H9 (cell line): ENCODE measurements at regions not wholly inside any gene's neighbourhood (a gene's known extent, or its start where the extent isn't known, plus 50 kb on each side); places are given as distances from the start of the nearest gene placed in this dataset.

ENCODE experiments used
- DNase-seq: peaks from one replicate; pipeline ENCODE4 v3.0.0-alpha.2; 2017
- H2AFZ ChIP-seq: one replicate; pipeline ENCODE4 v1.6.1; 2013; ENCODE audit warnings: mild to moderate bottlenecking, low read length, control low read depth, moderate library complexity
- H2AK5ac ChIP-seq: 2 replicates; pipeline ENCODE4 v1.6.1; 2013; ENCODE audit warnings: low read length, control low read depth, mixed read lengths; ENCODE audit not compliant: insufficient read length
- H2BK120ac ChIP-seq: one replicate; pipeline ENCODE4 v1.6.1; 2013; ENCODE audit warnings: low read depth, mild to moderate bottlenecking, low read length, control low read depth, inconsistent platforms; ENCODE audit not compliant: poor library complexity, severe bottlenecking
- H2BK12ac ChIP-seq: 2 replicates; pipeline ENCODE4 v1.6.1; 2013; ENCODE audit warnings: low read length, control low read depth, mixed read lengths, low read depth; ENCODE audit not compliant: insufficient read length
- H2BK15ac ChIP-seq: 2 replicates; pipeline ENCODE4 v1.6.1; 2013; ENCODE audit warnings: low read depth, low read length, control low read depth
- H2BK20ac ChIP-seq: one replicate; pipeline ENCODE4 v1.6.1; 2013; ENCODE audit warnings: low read depth, mild to moderate bottlenecking, low read length, control low read depth, inconsistent platforms; ENCODE audit not compliant: poor library complexity, severe bottlenecking
- H2BK5ac ChIP-seq: 2 replicates; pipeline ENCODE4 v1.6.1; 2013; ENCODE audit warnings: low read length, control low read depth, mixed read lengths; ENCODE audit not compliant: insufficient read length
- H3K14ac ChIP-seq: 2 replicates; pipeline ENCODE4 v1.6.1; 2013; ENCODE audit warnings: low read length, control low read depth; ENCODE audit not compliant: insufficient read depth
- H3K18ac ChIP-seq: 2 replicates; pipeline ENCODE4 v1.6.1; 2013; ENCODE audit warnings: low read depth, mild to moderate bottlenecking, mixed read lengths, low read length, control low read depth; ENCODE audit not compliant: insufficient read length
- H3K23ac ChIP-seq: 2 replicates; pipeline ENCODE4 v1.6.1; 2013; ENCODE audit warnings: low read length, control low read depth, mixed read lengths, low read depth; ENCODE audit not compliant: insufficient read length
- H3K23me2 ChIP-seq: 2 replicates; pipeline ENCODE4 v1.6.1; 2013; ENCODE audit warnings: low read depth, mild to moderate bottlenecking, mixed read lengths, low read length, control low read depth; ENCODE audit not compliant: insufficient read length, poor library complexity, severe bottlenecking
- H3K27ac ChIP-seq: 2 replicates; pipeline ENCODE4 v1.5.1; 2013; ENCODE audit warnings: low read length, control low read depth, mixed read lengths, low read depth; ENCODE audit not compliant: insufficient read length
- H3K27me3 ChIP-seq: 2 replicates; pipeline ENCODE4 v1.6.1; 2013; ENCODE audit warnings: low read length, control low read depth, inconsistent platforms; ENCODE audit not compliant: insufficient read depth
- H3K4ac ChIP-seq: 2 replicates; pipeline ENCODE4 v1.6.1; 2013; ENCODE audit warnings: low read depth, mild to moderate bottlenecking, control low read depth, inconsistent platforms, low read length, moderate library complexity
- H3K4me1 ChIP-seq: 2 replicates; pipeline ENCODE4 v1.6.1; 2013; ENCODE audit warnings: low read length, control low read depth, inconsistent platforms; ENCODE audit not compliant: insufficient read depth
- H3K4me2 ChIP-seq: 2 replicates; pipeline ENCODE4 v1.6.1; 2013; ENCODE audit warnings: low read length, control low read depth, mixed read lengths; ENCODE audit not compliant: insufficient read length, insufficient read depth
- H3K56ac ChIP-seq: 2 replicates; pipeline ENCODE4 v1.6.1; 2013; ENCODE audit warnings: low read depth, mild to moderate bottlenecking, mixed read lengths, low read length, control low read depth; ENCODE audit not compliant: insufficient read length
- H3K79me1 ChIP-seq: 2 replicates; pipeline ENCODE4 v1.6.1; 2013; ENCODE audit warnings: low read depth, mild to moderate bottlenecking, moderate library complexity, low read length, control low read depth, inconsistent platforms; ENCODE audit not compliant: insufficient read depth, poor library complexity, severe bottlenecking
- H3K79me2 ChIP-seq: 2 replicates; pipeline ENCODE4 v1.6.1; 2013; ENCODE audit warnings: low read length, control low read depth, inconsistent platforms; ENCODE audit not compliant: insufficient read depth
- H3K9ac ChIP-seq: 2 replicates; pipeline ENCODE4 v1.6.1; 2013; ENCODE audit warnings: low read length, control low read depth, mixed read lengths; ENCODE audit not compliant: insufficient read length; ENCODE audit errors: extremely low read depth
- H3K9me3 ChIP-seq: one replicate; pipeline ENCODE4 v1.6.1; 2013; ENCODE audit warnings: low read depth, low read length, inconsistent platforms; ENCODE audit not compliant: control insufficient read depth
- H3T11ph ChIP-seq: one replicate; pipeline ENCODE4 v1.6.1; 2013; ENCODE audit warnings: mild to moderate bottlenecking, low read length, control low read depth, inconsistent platforms
- H4K20me1 ChIP-seq: one replicate; pipeline ENCODE4 v1.6.1; 2013; ENCODE audit not compliant: control insufficient read depth, insufficient read length, insufficient read depth
- H4K5ac ChIP-seq: 2 replicates; pipeline ENCODE4 v1.6.1; 2013; ENCODE audit warnings: low read depth, mild to moderate bottlenecking, mixed read lengths, low read length, control low read depth; ENCODE audit not compliant: insufficient read length
- H4K8ac ChIP-seq: replicated peaks from 2 replicates; pipeline ENCODE4 v1.6.1; 2013; ENCODE audit warnings: low read length, control low read depth, mixed read lengths, low read depth; ENCODE audit not compliant: insufficient read length
- H4K91ac ChIP-seq: 2 replicates; pipeline ENCODE4 v1.6.1; 2013; ENCODE audit warnings: low read depth, mild to moderate bottlenecking, moderate library complexity, mixed read lengths, low read length, control low read depth; ENCODE audit not compliant: insufficient read length
- H3K27ac Mint-ChIP-seq, 3 experiments: 2 replicates in 2 of 3; 3 replicates in 1 of 3; pipeline ENCODE4 v1.8.0; 2020 to 2021; ENCODE audit warnings: mixed read lengths in 3 of 3, mild to moderate bottlenecking in 1 of 3, moderate library complexity in 1 of 3
- H3K27me3 Mint-ChIP-seq: 2 replicates; pipeline ENCODE4 v1.8.0; 2021; ENCODE audit warnings: low read depth, mild to moderate bottlenecking, moderate library complexity, mixed read lengths
- H3K36me3 Mint-ChIP-seq, 3 experiments: 2 replicates in 2 of 3; 3 replicates in 1 of 3; pipeline ENCODE4 v1.8.0; 2020 to 2021; ENCODE audit warnings: low read depth in 3 of 3, mixed read lengths in 3 of 3; ENCODE audit not compliant: insufficient read depth in 1 of 3
- H3K4me1 Mint-ChIP-seq, 2 experiments: 2 replicates each; pipeline ENCODE4 v1.8.0; 2020; ENCODE audit warnings: mixed read lengths in 2 of 2
- H3K4me3 Mint-ChIP-seq, 2 experiments: 2 replicates in 1 of 2; 3 replicates in 1 of 2; pipeline ENCODE4 v1.8.0; 2020 to 2021; ENCODE audit warnings: mild to moderate bottlenecking in 2 of 2, mixed read lengths in 2 of 2, moderate library complexity in 1 of 2
- H3K9me3 Mint-ChIP-seq, 2 experiments: 2 replicates in 1 of 2; 3 replicates in 1 of 2; pipeline ENCODE4 v1.8.0; 2020; ENCODE audit warnings: mild to moderate bottlenecking in 2 of 2, mixed read lengths in 2 of 2, moderate library complexity in 1 of 2
- CTCF ChIP-seq: fragments of 200-600 bp; sonication (generic); conservative IDR thresholded peaks from 3 replicates; pipeline ENCODE4 v1.8.0; 2021; ENCODE audit warnings: antibody characterized with exemption, mild to moderate bottlenecking
- WGBS: extraction: QIAGEN DNeasy Blood & Tissue Kit; methylation state at CpG from one replicate; pipeline ENCODE4 v1.1.7; 2013; ENCODE audit warnings: missing lambda C conversion rate, low lambda C conversion rate, mixed read lengths; ENCODE audit not compliant: insufficient read length; ENCODE audit errors: extremely low coverage; 5-methylcytosine and 5-hydroxymethylcytosine counted together

DNA sequence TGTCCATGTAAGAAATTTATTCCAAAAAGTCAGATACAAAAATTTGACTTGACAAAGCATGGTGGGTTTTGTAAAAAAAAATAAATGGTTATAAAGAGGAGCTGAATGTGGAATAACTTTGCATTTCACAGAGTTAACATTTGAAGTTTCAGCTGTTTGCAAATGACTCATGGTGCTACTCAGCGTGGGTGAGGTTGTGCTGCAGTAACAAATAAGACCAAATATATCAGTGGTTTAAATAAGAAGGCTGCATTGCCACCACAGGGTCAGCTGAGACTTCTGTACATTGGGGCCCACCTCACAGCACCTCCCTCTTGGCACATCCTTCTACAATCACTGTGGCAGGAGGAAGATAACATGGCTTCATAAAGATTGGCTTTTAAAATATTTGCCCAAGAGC lies 272.5 kb upstream of the SULF2 start:
- Mint-ChIP-seq H3K4me1 (0 out of 4 replicates have a peak, but pooled peaks cover 0 to 2% of the 10 kb centered on the region in 2 experiments), H3K9me3 (peaks cover 30 to 33% of the 10 kb centered on the region in 2 experiments), H3K36me3 (peaks cover 0 to 19% (median 8%) of the 10 kb centered on the region in 3 experiments; a peak in 5 of 7 replicates), H3K4me3 (no peak overlapping the region), H3K27ac (no peak overlapping the region), H3K27me3 (no peaks in the 10 kb centered on the region)
- no peak overlapping the region for H2BK20ac ChIP-seq
- H2BK120ac ChIP-seq = no peak overlapping the region
- H4K8ac ChIP-seq = no peak overlapping the region
- no peak overlapping the region for H2AFZ ChIP-seq
- H3K4me1 ChIP-seq = no peaks in the 10 kb centered on the region
- no peaks in the 10 kb centered on the region for H3K79me2 ChIP-seq
- no peak overlapping the region for H3K4me2 ChIP-seq
- no peak overlapping the region for H2BK5ac ChIP-seq
- H4K5ac ChIP-seq = no peak overlapping the region
- no peak overlapping the region for H3K9ac ChIP-seq
- no CpG with 5 or more reads among the region's 1 CpG for WGBS
- no peak overlapping the region for H2BK15ac ChIP-seq
- H4K20me1 ChIP-seq = no peaks in the 10 kb centered on the region
- no peak overlapping the region for H3K14ac ChIP-seq
- no peak overlapping the region for H3K27ac ChIP-seq
- H2BK12ac ChIP-seq = no peak overlapping the region
- no peak overlapping the region for H3K18ac ChIP-seq
- H3K27me3 ChIP-seq = no peaks in the 10 kb centered on the region
- no peak for DNase-seq
- no peak overlapping the region for H3K56ac ChIP-seq
- peaks cover 13% of the 10 kb centered on the region for H3K9me3 ChIP-seq
- no peak overlapping the region for H3T11ph ChIP-seq
- no peak overlapping the region for H4K91ac ChIP-seq
- no peak for TF ChIP-seq CTCF
- H3K23me2 ChIP-seq = no peaks in the 10 kb centered on the region
- no peak overlapping the region for H3K4ac ChIP-seq
- no peak overlapping the region for H2AK5ac ChIP-seq
- no peaks in the 10 kb centered on the region for H3K79me1 ChIP-seq
- H3K23ac ChIP-seq = no peak overlapping the region
